Ramos (cell line): ENCODE measurements at regions not wholly inside any gene's neighbourhood (a gene's known extent, or its start where the extent isn't known, plus 50 kb on each side); places are given as distances from the start of the nearest gene placed in this dataset.

Source experiments
- in situ Hi-C: fragments of 300-500 bp; cut with MboI; formaldehyde crosslinking; loops from one replicate; pipeline ENCODE4 v1.14.3; 2022; ENCODE audit warnings: low sequenced_read_pairs; ENCODE audit not compliant: unreplicated experiment

DNA sequence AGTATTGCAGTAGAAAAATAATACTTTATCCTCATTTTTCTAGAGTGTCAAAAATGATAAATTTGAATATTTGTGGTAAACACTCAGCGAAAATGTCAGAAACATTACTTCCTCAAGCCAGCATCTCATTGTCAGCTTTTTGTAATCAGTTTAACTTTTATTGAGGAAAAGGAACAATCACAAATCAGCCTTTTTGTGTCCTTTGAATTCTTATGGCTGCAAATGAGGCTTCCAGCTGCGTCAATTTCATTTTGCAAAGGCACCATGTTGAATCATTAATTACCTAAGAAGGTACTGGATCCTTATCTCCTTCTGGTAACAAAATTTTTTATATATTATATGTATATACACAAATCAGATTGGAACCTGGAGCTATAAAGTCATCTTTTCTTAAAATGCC, 442.6 kb upstream of the CPEB2 start:
- in situ Hi-C loops: no loop called here

- in situ Hi-C loops: no loop called here
Measured at GRCh38 chr4:14560577-14560976, 441.7 kb upstream of the CPEB2 start.

GRCh38 chr4:14562901-14563300, 439.4 kb upstream of the CPEB2 start:
- in situ Hi-C loops: no loop called here

DNA sequence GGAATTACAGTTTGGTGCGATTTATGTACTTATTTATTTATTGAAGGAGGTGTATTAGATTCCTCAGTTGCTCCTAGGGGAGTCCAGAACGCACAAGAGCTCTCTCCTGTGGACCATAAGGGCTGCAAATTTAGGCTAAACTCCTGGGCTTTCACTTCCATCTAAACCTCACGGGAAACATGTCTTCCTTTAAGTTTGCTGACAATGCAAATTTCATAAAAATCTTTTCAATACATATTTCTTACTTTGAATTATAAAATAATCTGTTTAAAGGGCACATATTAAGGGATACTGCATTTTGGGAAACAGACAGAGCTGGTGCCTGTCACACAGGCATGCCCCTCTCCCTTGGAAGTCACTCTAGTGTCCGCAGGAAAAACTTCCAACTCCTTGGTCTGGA, 438.0 kb upstream of the CPEB2 start:
- in situ Hi-C loops: no loop called here

GRCh38 chr4:14566518-14566917, 435.8 kb upstream of the CPEB2 start:
- in situ Hi-C loops: no loop called here

- in situ Hi-C loops: no loop called here
Measured at GRCh38 chr4:14568351-14568750, 433.9 kb upstream of the CPEB2 start.

GRCh38 chr4:14575289-14575688, 427.0 kb upstream of the CPEB2 start:
- in situ Hi-C loops: no loop called here

DNA sequence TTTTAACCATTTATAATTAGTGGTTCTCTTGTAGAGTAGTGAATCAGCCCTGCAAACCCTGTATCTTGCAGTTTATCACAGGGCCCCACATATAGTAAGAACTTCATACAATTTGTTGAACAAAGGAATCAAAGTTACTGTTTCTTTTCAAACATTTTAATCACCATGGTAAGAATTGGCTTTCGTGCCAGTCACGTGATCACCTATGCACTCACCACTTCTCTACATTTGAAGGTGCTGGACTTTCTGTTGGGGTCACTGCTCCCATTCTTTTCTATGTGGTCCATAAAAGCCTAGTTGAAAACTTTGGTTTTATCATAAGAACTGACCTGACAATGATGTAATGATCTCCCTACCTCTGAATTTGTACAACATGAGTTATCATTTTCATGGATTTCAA, 426.4 kb upstream of the CPEB2 start:
- in situ Hi-C loops: no loop called here

- in situ Hi-C loops: no loop called here
Measured at GRCh38 chr4:14580061-14580460, 422.2 kb upstream of the CPEB2 start.

DNA sequence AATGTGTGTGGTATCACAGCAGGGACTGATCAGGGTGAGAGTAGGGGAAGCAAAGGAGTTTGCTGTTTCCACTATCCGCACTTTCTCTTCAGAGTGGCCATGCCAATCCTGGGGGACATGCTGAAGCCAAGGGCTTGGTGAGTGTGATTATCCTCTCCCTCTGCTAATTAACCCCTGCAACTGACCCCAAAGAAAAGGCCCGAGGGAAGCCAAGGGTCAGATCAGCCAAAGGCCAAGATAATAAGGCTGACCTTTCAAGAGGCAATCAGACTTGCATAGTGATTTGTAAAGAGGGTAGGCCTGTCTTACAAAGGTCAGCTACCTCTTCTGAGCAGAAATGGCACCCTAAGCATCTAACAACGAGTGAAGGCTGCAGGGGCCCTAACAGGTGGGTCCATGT, 420.5 kb upstream of the CPEB2 start:
- in situ Hi-C loops: no loop called here

GRCh38 chr4:14582677-14583076, 419.6 kb upstream of the CPEB2 start:
- in situ Hi-C loops: no loop called here

DNA sequence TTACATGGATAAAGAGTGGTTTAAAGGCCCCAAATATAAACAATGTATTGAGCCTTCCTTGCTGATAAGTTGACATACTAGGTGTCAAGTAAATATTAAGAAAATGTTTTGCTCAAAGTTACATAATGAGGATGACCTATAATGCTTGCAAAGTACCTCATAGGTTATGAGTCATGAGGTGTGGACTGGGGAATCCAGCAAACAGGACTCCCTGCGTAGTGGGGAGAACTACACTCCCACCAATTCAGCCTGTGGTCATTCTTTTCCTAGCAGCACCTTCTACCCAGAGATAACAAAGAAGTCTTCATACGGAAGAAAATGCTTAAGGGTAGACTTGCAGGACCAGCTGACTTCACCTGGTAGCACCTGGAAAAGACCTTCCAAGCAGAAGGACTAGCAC, 418.9 kb upstream of the CPEB2 start:
- in situ Hi-C loops: no loop called here

- in situ Hi-C loops: no loop called here
Measured at GRCh38 chr4:14583752-14584151, 418.5 kb upstream of the CPEB2 start.

- in situ Hi-C loops: no loop called here
Measured at GRCh38 chr4:14592950-14593349, 409.3 kb upstream of the CPEB2 start.

GRCh38 chr4:14596028-14596427, 406.3 kb upstream of the CPEB2 start:
- in situ Hi-C loops: no loop called here

- in situ Hi-C loops: no loop called here
Measured at GRCh38 chr4:14596437-14596836, 405.8 kb upstream of the CPEB2 start.

DNA sequence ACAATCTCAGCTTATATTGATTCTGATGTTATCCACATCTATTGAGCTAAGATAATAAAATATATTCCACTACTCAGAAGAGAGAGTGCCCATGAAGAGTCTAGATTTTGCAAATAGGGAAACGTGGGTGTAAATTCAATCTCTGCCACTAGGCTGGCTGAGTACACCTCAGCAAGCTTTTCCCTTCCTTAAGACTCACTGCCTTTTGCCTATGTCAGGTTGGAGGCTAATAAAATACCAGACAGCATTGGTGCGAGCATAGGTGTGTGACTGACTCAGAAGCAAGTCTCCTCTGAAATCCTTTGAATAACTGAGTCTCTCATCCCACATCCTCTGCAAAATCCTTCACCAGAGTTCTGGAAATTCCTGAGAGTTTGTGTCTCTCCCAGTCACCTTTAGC, 405.4 kb upstream of the CPEB2 start:
- in situ Hi-C loops: no loop called here

GRCh38 chr4:14602206-14602605, 400.1 kb upstream of the CPEB2 start:
- in situ Hi-C loops: no loop called here

DNA sequence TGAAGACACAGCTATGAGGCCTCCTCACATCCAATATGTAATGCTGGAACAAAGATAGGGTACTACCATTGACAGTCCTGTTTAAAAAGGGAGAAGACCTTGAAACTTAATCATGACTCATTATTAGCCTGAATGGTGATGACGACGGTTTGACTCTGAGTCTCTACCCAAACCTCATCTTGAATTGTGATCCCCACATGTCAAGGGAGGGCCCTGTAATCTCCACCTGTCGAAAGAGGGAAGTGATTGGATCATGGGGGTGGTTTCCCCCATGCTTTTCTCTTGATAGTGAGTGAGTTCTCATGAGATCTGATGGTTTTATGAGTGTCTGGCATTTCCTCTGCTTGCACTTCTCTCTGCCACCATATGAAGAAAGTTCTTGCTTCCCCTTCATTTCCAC, 395.3 kb upstream of the CPEB2 start:
- in situ Hi-C loops: no loop called here

GRCh38 chr4:14607578-14607977, 394.7 kb upstream of the CPEB2 start:
- in situ Hi-C loops: no loop called here

GRCh38 chr4:14608630-14609029, 393.7 kb upstream of the CPEB2 start:
- in situ Hi-C loops: no loop called here

- in situ Hi-C loops: no loop called here
Measured at GRCh38 chr4:14614840-14615239, 387.4 kb upstream of the CPEB2 start.

DNA sequence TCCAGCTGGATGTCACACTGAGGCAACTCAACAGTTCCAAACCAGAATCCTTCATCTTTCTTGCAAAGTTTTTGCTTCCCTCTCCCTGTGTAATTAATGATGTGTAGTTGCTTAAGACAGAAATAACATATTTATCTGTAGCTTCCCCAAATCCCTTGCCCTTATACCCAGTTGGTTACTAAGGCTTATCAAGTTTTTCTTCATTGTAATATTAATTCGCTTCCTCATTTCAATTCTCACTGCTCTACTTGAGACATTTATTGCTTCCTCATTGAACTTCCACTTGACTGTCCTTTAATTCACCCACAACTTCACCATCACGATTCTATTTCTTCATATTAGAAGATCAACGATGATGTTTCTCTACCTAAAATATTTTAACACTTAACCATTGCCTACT, 386.6 kb upstream of the CPEB2 start:
- in situ Hi-C loops: no loop called here
